IMR-90 (cell line): ENCODE measurements at regions not wholly inside any gene's neighbourhood (a gene's known extent, or its start where the extent isn't known, plus 50 kb on each side); places are given as distances from the start of the nearest gene placed in this dataset.

Experiments
- ATAC-seq: fragments of 200-7000 bp; cut with Tn5 transposase; 2 replicates; pipeline ENCODE4 v1.9.1; 2020; ENCODE audit warnings: low read depth, mild to moderate bottlenecking, moderate library complexity
- BruUV-seq: library from RNA; stranded (reverse); fragments of 400-500 nt; replicated peaks from 2 replicates; lab custom pipeline; 2021; lab: Mats Ljungman, UMichigan
- CTCF ChIA-PET: fragments of 300-600 bp; formaldehyde crosslinking; extraction: SDS; loops from one replicate; lab custom pipeline; 2021; ENCODE audit warnings: antibody characterized with exemption; lab: Yijun Ruan, JAX
- POLR2A ChIA-PET: fragments of 300-600 bp; sonication (Branson Sonifier 250); formaldehyde crosslinking; loops from one replicate; lab custom pipeline; 2022; ENCODE audit warnings: antibody characterized with exemption; ENCODE audit not compliant: unreplicated experiment; lab: Charles Lee
- DNase-seq: peaks from one replicate; pipeline ENCODE4 v3.0.0; 2013
- H2AFZ ChIP-seq: replicated peaks from 2 replicates; pipeline ENCODE3; 2013; ENCODE audit warnings: low read length, mild to moderate bottlenecking; ENCODE audit not compliant: poor library complexity
- H2AK5ac ChIP-seq: 2 replicates; pipeline ENCODE4 v1.6.1; 2013; ENCODE audit warnings: low read depth, low read length, inconsistent platforms
- H2AK9ac ChIP-seq: replicated peaks from 2 replicates; pipeline ENCODE3; 2013; ENCODE audit warnings: mild to moderate bottlenecking, low read depth, low read length, moderate library complexity; ENCODE audit not compliant: poor library complexity
- H2BK120ac ChIP-seq: 2 replicates; pipeline ENCODE4 v1.6.1; 2013; ENCODE audit warnings: low read depth, low read length, inconsistent platforms
- H2BK15ac ChIP-seq: 3 replicates; pipeline ENCODE4 v1.6.1; 2013; ENCODE audit warnings: low read depth, low read length, inconsistent platforms
- H2BK20ac ChIP-seq: 2 replicates; pipeline ENCODE4 v1.6.1; 2013; ENCODE audit warnings: low read depth, mild to moderate bottlenecking, inconsistent platforms, low read length, moderate library complexity
- H2BK5ac ChIP-seq: 2 replicates; pipeline ENCODE4 v1.6.1; 2013; ENCODE audit warnings: mild to moderate bottlenecking, low read depth, low read length, inconsistent platforms; ENCODE audit not compliant: poor library complexity, severe bottlenecking
- H3K14ac ChIP-seq: replicated peaks from 2 replicates; pipeline ENCODE4 v1.6.1; 2013; ENCODE audit warnings: low read depth, low read length, inconsistent platforms
- H3K18ac ChIP-seq: 2 replicates; pipeline ENCODE4 v1.6.1; 2013; ENCODE audit warnings: low read depth, low read length, control low read depth
- H3K23ac ChIP-seq: 2 replicates; pipeline ENCODE4 v1.6.1; 2013; ENCODE audit warnings: low read depth, low read length, inconsistent platforms
- H3K27ac ChIP-seq: 2 replicates; pipeline ENCODE4 v1.5.1; 2013; ENCODE audit warnings: mild to moderate bottlenecking, control low read depth, low read length; ENCODE audit not compliant: insufficient read depth
- H3K27me3 ChIP-seq: 2 replicates; pipeline ENCODE4 v1.6.1; 2013; ENCODE audit warnings: low read length; ENCODE audit not compliant: control insufficient read depth, insufficient read depth
- H3K36me3 ChIP-seq: 2 replicates; pipeline ENCODE4 v1.6.1; 2013; ENCODE audit warnings: low read length, mixed read lengths; ENCODE audit not compliant: control insufficient read depth, insufficient read depth
- H3K4ac ChIP-seq: 2 replicates; pipeline ENCODE4 v1.6.1; 2013; ENCODE audit warnings: low read depth, low read length, inconsistent platforms
- H3K4me1 ChIP-seq: 2 replicates; pipeline ENCODE4 v1.6.1; 2013; ENCODE audit warnings: low read length, mixed read lengths; ENCODE audit not compliant: control insufficient read depth, insufficient read depth
- H3K4me2 ChIP-seq: 2 replicates; pipeline ENCODE4 v1.6.1; 2013; ENCODE audit warnings: low read depth, mild to moderate bottlenecking, control low read depth, low read length, moderate library complexity
- H3K4me3 ChIP-seq: 2 replicates; pipeline ENCODE4 v1.5.1; 2013; ENCODE audit warnings: low read depth, mild to moderate bottlenecking, control low read depth, low read length, moderate library complexity; ENCODE audit not compliant: insufficient read depth
- H3K56ac ChIP-seq: 2 replicates; pipeline ENCODE4 v1.6.1; 2013; ENCODE audit warnings: low read length, inconsistent platforms; ENCODE audit not compliant: insufficient read depth; ENCODE audit errors: extremely low read depth
- H3K79me1 ChIP-seq, 2 experiments: 2 replicates each; pipeline ENCODE4 v1.6.1; 2013; ENCODE audit warnings: low read length in 2 of 2, inconsistent platforms in 1 of 2, low read depth in 1 of 2
- H3K9ac ChIP-seq: 2 replicates; pipeline ENCODE4 v1.6.1; 2013; ENCODE audit warnings: low read depth, low read length, control low read depth
- H3K9me1 ChIP-seq: 2 replicates; pipeline ENCODE4 v1.6.1; 2013; ENCODE audit warnings: low read length, inconsistent platforms; ENCODE audit not compliant: insufficient read depth
- H3K9me3 ChIP-seq: 2 replicates; pipeline ENCODE4 v1.6.1; 2013; ENCODE audit warnings: low read length; ENCODE audit not compliant: control insufficient read depth, insufficient read depth
- H4K20me1 ChIP-seq: 2 replicates; pipeline ENCODE4 v1.6.1; 2013; ENCODE audit warnings: low read length, inconsistent platforms; ENCODE audit not compliant: insufficient read depth
- H4K5ac ChIP-seq: 2 replicates; pipeline ENCODE4 v1.6.1; 2013; ENCODE audit warnings: mild to moderate bottlenecking, low read depth, low read length, control low read depth
- H4K8ac ChIP-seq, 2 experiments: 2 replicates each; pipeline ENCODE4 v1.6.1; 2013; ENCODE audit warnings: low read depth in 2 of 2, low read length in 2 of 2, control low read depth in 1 of 2, inconsistent platforms in 1 of 2
- H4K91ac ChIP-seq: 2 replicates; pipeline ENCODE4 v1.6.1; 2013; ENCODE audit warnings: low read depth, low read length, inconsistent platforms; ENCODE audit not compliant: insufficient read depth
- BHLHE40 ChIP-seq: fragments of 150-350 bp; IDR thresholded peaks from 2 replicates; pipeline ENCODE4 v1.6.1; 2016; ENCODE audit warnings: mild to moderate bottlenecking, low read depth, low read length
- CEBPB ChIP-seq: IDR thresholded peaks from 2 replicates; pipeline ENCODE4 v1.6.1; 2012; ENCODE audit warnings: low read depth, low read length, improper control_type of control experiment
- CHD1 ChIP-seq: IDR thresholded peaks from 2 replicates; pipeline ENCODE4 v1.6.1; 2012; ENCODE audit warnings: low read depth, low read length, improper control_type of control experiment
- CTCF ChIP-seq: conservative IDR thresholded peaks from 2 replicates; pipeline ENCODE4 v1.5.1; 2012; ENCODE audit warnings: mild to moderate bottlenecking, low read depth, low read length, improper control_type of control experiment
- ELK1 ChIP-seq: fragments of 150-350 bp; IDR thresholded peaks from 2 replicates; pipeline ENCODE4 v1.6.1; 2016; ENCODE audit warnings: low read depth, mild to moderate bottlenecking, low read length, moderate library complexity, borderline replicate concordance
- FOS ChIP-seq: fragments of 150-350 bp; IDR thresholded peaks from 2 replicates; pipeline ENCODE4 v1.6.1; 2016; ENCODE audit warnings: low read depth, low read length
- MAFK ChIP-seq: IDR thresholded peaks from 2 replicates; pipeline ENCODE4 v1.6.1; 2012; ENCODE audit warnings: low read depth, low read length, improper control_type of control experiment
- MAZ ChIP-seq: IDR thresholded peaks from 2 replicates; pipeline ENCODE4 v1.6.1; 2012; ENCODE audit warnings: low read depth, mild to moderate bottlenecking, low read length, improper control_type of control experiment, moderate library complexity, borderline replicate concordance
- MXI1 ChIP-seq: IDR thresholded peaks from 2 replicates; pipeline ENCODE4 v1.6.1; 2012; ENCODE audit warnings: low read depth, mild to moderate bottlenecking, low read length, moderate library complexity, borderline replicate concordance
- NFE2L2 ChIP-seq: fragments of 150-350 bp; IDR thresholded peaks from 2 replicates; pipeline ENCODE4 v1.6.1; 2016; ENCODE audit warnings: low read depth, mild to moderate bottlenecking, low read length
- POLR2A ChIP-seq: IDR thresholded peaks from 2 replicates; pipeline ENCODE4 v1.6.1; 2012; ENCODE audit warnings: mild to moderate bottlenecking, low read depth, low read length
- RAD21 ChIP-seq: IDR thresholded peaks from 2 replicates; pipeline ENCODE4 v1.6.1; 2012; ENCODE audit warnings: low read length, improper control_type of control experiment
- RCOR1 ChIP-seq: IDR thresholded peaks from 2 replicates; pipeline ENCODE4 v1.6.1; 2012; ENCODE audit warnings: mild to moderate bottlenecking, low read length, improper control_type of control experiment; ENCODE audit not compliant: insufficient replicate concordance
- RFX5 ChIP-seq: IDR thresholded peaks from 2 replicates; pipeline ENCODE4 v1.8.0; 2012; ENCODE audit warnings: low read depth, mild to moderate bottlenecking, low read length, moderate library complexity
- SMC3 ChIP-seq: fragments of 150-350 bp; IDR thresholded peaks from 2 replicates; pipeline ENCODE4 v1.6.1; 2016; ENCODE audit warnings: low read depth, mild to moderate bottlenecking, antibody characterized with exemption, low read length, moderate library complexity
- WGBS, 2 experiments: methylation state at CpG; one replicate each; pipeline versions ENCODE4 v1.1.5 to v1.1.7; 2013; ENCODE audit warnings: missing lambda C conversion rate in 2 of 2; ENCODE audit not compliant: insufficient read length in 1 of 2; ENCODE audit errors: extremely low coverage in 2 of 2; 5-methylcytosine and 5-hydroxymethylcytosine counted together
- dilution Hi-C: fragments of 300-500 bp; cut with HindIII; formaldehyde crosslinking; loops from one replicate; pipeline ENCODE4 v1.14.3; 2018; ENCODE audit warnings: low sequenced_read_pairs; ENCODE audit not compliant: unreplicated experiment
- in situ Hi-C: fragments of 300-500 bp; cut with MboI; formaldehyde crosslinking; loops from 3 replicates; pipeline ENCODE4 v1.14.3; 2019; ENCODE audit warnings: low sequenced_read_pairs, inconsistent platforms, mixed read lengths
- intact Hi-C: fragments of 100-400 bp; cut with micrococcal nuclease; formaldehyde crosslinking; loops from 2 replicates; pipeline ENCODE4 v1.10.0; 2022
- TF ChIP-seq, protein P1 (sequence below): fragments of 150-350 bp; IDR thresholded peaks from 2 replicates; pipeline ENCODE4 v1.6.1; 2017; ENCODE audit warnings: mild to moderate bottlenecking, antibody characterized with exemption, low read length, low read depth

- in situ Hi-C loops: no loop called here
- no peak overlapping the region for H4K8ac ChIP-seq
- BruUV-seq: no TSS peak
- no peak overlapping the region for H3K14ac ChIP-seq
- H2AFZ ChIP-seq: no peak overlapping the region
- H3K9me3 ChIP-seq: no peaks in the 10 kb centered on the region
- POLR2A ChIA-PET: no interaction called here
- no peak overlapping the region for H3K56ac ChIP-seq
- H3K27me3 ChIP-seq: no peaks in the 10 kb centered on the region
- H3K4me1 ChIP-seq: peaks cover 4% of the 10 kb centered on the region
- no peaks in the 10 kb centered on the region for H3K36me3 ChIP-seq
- no peak overlapping the region for H2BK5ac ChIP-seq
- no peak overlapping the region for H3K18ac ChIP-seq
- CTCF ChIA-PET: interaction anchor here (0.9 kb wide), 1 partner anchor 83 kb away, joined by 3 read pairs; no protein-coding TSS in a partner anchor
- H2BK15ac ChIP-seq: no peak overlapping the region
- TF ChIP-seq NFE2L2 (no peak), RFX5 (no peak), ELK1 (no peak), MXI1 (no peak), RAD21 (no peak), CTCF (no peak), POLR2A (no peak), FOS (no peak), RCOR1 (no peak), CHD1 (no peak), BHLHE40 (no peak), MAZ (no peak), CEBPB (no peak), MAFK (no peak), SMC3 (no peak)
- TF ChIP-seq, protein P1, sequence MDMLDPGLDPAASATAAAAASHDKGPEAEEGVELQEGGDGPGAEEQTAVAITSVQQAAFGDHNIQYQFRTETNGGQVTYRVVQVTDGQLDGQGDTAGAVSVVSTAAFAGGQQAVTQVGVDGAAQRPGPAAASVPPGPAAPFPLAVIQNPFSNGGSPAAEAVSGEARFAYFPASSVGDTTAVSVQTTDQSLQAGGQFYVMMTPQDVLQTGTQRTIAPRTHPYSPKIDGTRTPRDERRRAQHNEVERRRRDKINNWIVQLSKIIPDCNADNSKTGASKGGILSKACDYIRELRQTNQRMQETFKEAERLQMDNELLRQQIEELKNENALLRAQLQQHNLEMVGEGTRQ: no peak
- no peak overlapping the region for H3K4me3 ChIP-seq
- DNase-seq (no peak), ATAC-seq (no peak)
- H4K5ac ChIP-seq: no peak overlapping the region
- no peak overlapping the region for H3K9ac ChIP-seq
- H2BK20ac ChIP-seq: no peak overlapping the region
- H3K9me1 ChIP-seq: no peaks in the 10 kb centered on the region
- peak overlapping the region; percentile 61 for H3K4me2 ChIP-seq
- no peak overlapping the region for H3K27ac ChIP-seq
- H3K4ac ChIP-seq: no peak overlapping the region
- no peak overlapping the region for H2BK120ac ChIP-seq
- WGBS, 2 experiments: no CpG with 5 or more reads among the region's 8 CpGs
- intact Hi-C loops: no loop called here
- no peaks in the 10 kb centered on the region for H4K20me1 ChIP-seq
- no peaks in the 10 kb centered on the region for H3K79me1 ChIP-seq
- H4K91ac ChIP-seq: no peak overlapping the region
- H3K23ac ChIP-seq: no peak overlapping the region
- no peak overlapping the region for H2AK9ac ChIP-seq
- H2AK5ac ChIP-seq: no peak overlapping the region
- dilution Hi-C loops: no loop called here
Measured at GRCh38 chr3:117914540-117915100, 1120.0 kb downstream of the IGSF11 start.
